HEK293T (cell line): ENCODE measurements at regions not wholly inside any gene's neighbourhood (a gene's known extent, or its start where the extent isn't known, plus 50 kb on each side); places are given as distances from the start of the nearest gene placed in this dataset.

Experiments used
- CTCF ChIA-PET: fragments of 350-600 bp; formaldehyde crosslinking; extraction: SDS; loops from one replicate; lab custom pipeline; 2021; ENCODE audit warnings: antibody characterized with exemption, inconsistent platforms; lab: Yijun Ruan, JAX
- POLR2A ChIA-PET: fragments of 350-600 bp; formaldehyde crosslinking; extraction: SDS; loops from one replicate; lab custom pipeline; 2020; ENCODE audit warnings: antibody characterized with exemption, inconsistent platforms; lab: Yijun Ruan, JAX
- DNase-seq: peaks from one replicate; pipeline ENCODE4 v3.0.0; 2012; ENCODE audit warnings: mixed read lengths; ENCODE audit errors: extremely low spot score
- ARNT ChIP-seq: fragments of 450-650 bp; IDR thresholded peaks from 2 replicates; pipeline ENCODE4 v1.6.1; 2017; ENCODE audit warnings: mild to moderate bottlenecking
- BHLHE40 ChIP-seq: fragments of 450-650 bp; IDR thresholded peaks from 2 replicates; pipeline ENCODE4 v1.6.1; 2016; ENCODE audit warnings: mild to moderate bottlenecking, moderate library complexity, borderline replicate concordance
- CTBP1 ChIP-seq: fragments of 450-650 bp; IDR thresholded peaks from 2 replicates; pipeline ENCODE4 v1.6.1; 2016; ENCODE audit warnings: borderline replicate concordance
- ELF4 ChIP-seq: fragments of 450-650 bp; IDR thresholded peaks from 2 replicates; pipeline ENCODE4 v1.6.1; 2017; ENCODE audit warnings: antibody characterized with exemption
- FOXA1 ChIP-seq: fragments of 450-650 bp; IDR thresholded peaks from 2 replicates; pipeline ENCODE4 v1.6.1; 2016; ENCODE audit warnings: mild to moderate bottlenecking
- FOXK2 ChIP-seq: fragments of 450-650 bp; IDR thresholded peaks from 2 replicates; pipeline ENCODE4 v1.6.1; 2016; ENCODE audit warnings: mild to moderate bottlenecking
- FOXM1 ChIP-seq: fragments of 450-650 bp; IDR thresholded peaks from 2 replicates; pipeline ENCODE4 v1.6.1; 2017; ENCODE audit warnings: mild to moderate bottlenecking, borderline replicate concordance
- HDGF ChIP-seq: fragments of 450-650 bp; IDR thresholded peaks from 2 replicates; pipeline ENCODE4 v1.6.1; 2017; ENCODE audit warnings: antibody characterized with exemption, borderline replicate concordance
- L3MBTL2 ChIP-seq: fragments of 450-650 bp; conservative IDR thresholded peaks from 2 replicates; pipeline ENCODE4 v1.6.1; 2016; ENCODE audit warnings: mild to moderate bottlenecking
- LEF1 ChIP-seq: fragments of 450-650 bp; IDR thresholded peaks from 2 replicates; pipeline ENCODE4 v1.6.1; 2017; ENCODE audit warnings: mild to moderate bottlenecking, borderline replicate concordance
- NFRKB ChIP-seq: fragments of 450-650 bp; IDR thresholded peaks from 2 replicates; pipeline ENCODE4 v1.6.1; 2016; ENCODE audit warnings: mild to moderate bottlenecking, moderate library complexity
- SP1 ChIP-seq: fragments of 450-650 bp; IDR thresholded peaks from 2 replicates; pipeline ENCODE4 v1.6.1; 2017
- SUZ12 ChIP-seq: fragments of 450-650 bp; IDR thresholded peaks from 2 replicates; pipeline ENCODE4 v1.6.1; 2016; ENCODE audit warnings: mild to moderate bottlenecking
- TARDBP ChIP-seq: fragments of 450-650 bp; IDR thresholded peaks from 2 replicates; pipeline ENCODE4 v1.6.1; 2016
- ZNF384 ChIP-seq: fragments of 450-650 bp; IDR thresholded peaks from 2 replicates; pipeline ENCODE4 v1.6.1; 2016
- TF ChIP-seq, protein P1 (sequence below): fragments of 450-650 bp; IDR thresholded peaks from 2 replicates; pipeline ENCODE4 v1.6.1; 2016

DNA sequence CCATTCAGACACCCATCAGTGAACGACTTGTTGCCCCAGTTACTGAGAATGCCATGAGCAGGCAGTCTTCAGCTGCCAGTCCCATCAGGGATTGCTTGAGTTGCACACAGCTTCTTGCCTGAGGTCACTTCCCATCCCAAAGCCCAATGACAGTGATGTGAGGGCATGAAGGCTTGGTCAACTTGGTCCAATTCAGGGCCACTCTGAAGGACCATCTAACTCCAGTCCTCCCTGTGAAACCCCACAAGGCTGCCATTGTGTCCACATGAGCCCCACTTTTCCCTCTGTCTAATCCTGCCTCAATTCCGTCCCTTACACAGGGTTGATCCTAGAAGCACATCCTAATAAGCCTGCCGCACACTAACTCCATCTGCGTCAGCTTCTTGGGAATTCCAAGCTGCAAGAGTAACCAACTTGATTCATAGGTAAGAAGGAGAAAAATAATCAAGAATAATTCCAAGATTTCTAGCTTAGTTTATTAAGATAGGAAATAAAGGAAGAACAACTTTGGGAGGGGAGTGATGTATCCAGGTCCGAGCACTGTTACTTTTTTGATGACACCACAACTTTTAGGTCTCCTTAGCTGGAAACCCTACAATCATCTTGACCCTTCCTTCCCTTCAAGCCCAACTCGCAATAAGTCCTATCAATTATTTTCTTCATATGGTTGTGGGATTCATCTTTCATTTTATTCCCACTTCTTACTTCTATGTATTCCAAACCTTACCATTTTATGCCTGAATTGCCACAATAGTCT lies 110.9 kb downstream of the LRRC30 start:
- ChIA-PET POLR2A (no interaction called here), CTCF (no interaction called here)
- TF ChIP-seq, protein P1, sequence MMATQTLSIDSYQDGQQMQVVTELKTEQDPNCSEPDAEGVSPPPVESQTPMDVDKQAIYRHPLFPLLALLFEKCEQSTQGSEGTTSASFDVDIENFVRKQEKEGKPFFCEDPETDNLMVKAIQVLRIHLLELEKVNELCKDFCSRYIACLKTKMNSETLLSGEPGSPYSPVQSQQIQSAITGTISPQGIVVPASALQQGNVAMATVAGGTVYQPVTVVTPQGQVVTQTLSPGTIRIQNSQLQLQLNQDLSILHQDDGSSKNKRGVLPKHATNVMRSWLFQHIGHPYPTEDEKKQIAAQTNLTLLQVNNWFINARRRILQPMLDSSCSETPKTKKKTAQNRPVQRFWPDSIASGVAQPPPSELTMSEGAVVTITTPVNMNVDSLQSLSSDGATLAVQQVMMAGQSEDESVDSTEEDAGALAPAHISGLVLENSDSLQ, result no peak
- TF ChIP-seq SP1, result no peak
- no peak for DNase-seq

DNA sequence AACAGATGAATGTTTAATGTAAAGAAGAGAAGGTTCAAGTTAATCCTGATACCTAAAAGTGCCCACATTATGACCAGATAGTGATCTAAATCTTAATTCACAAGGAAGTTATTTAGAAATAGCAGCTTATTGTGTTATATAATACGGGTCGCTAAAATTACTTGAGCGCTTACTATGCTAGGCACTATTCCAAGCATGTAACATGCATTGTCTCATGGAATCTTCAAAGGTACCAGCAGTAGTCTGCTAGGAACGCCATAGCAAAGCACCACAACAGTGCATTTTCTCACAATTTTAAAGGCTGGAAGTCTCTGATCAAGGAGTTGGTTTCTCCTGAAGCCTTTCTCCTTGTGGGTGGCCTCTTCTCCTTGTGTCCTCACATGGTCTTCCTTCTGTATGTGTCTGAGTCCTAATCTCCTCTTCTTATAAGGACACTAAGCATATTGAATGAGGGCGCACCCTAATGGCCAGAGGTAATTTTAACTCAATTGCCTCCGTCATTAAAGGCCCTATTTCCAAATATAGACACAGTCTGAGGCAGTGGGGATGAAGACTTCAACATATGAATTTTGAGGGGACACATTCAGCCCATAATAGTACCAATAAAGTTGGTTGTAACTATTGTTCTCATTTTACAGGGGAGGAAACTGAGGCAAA lies 118.4 kb downstream of the LRRC30 start:
- POLR2A ChIA-PET, result no interaction called here
- CTCF ChIA-PET, result no interaction called here
- no peak for TF ChIP-seq FOXK2
- no peak for TF ChIP-seq CTBP1
- TF ChIP-seq BHLHE40, result no peak
- no peak for TF ChIP-seq SUZ12
- TF ChIP-seq FOXA1, result no peak
- no peak for TF ChIP-seq HDGF
- no peak for TF ChIP-seq ELF4
- no peak for TF ChIP-seq NFRKB
- TF ChIP-seq, protein P1, result no peak
- TF ChIP-seq ARNT, result no peak
- TF ChIP-seq TARDBP, result no peak
- no peak for TF ChIP-seq ZNF384
- DNase-seq, result no peak

DNA sequence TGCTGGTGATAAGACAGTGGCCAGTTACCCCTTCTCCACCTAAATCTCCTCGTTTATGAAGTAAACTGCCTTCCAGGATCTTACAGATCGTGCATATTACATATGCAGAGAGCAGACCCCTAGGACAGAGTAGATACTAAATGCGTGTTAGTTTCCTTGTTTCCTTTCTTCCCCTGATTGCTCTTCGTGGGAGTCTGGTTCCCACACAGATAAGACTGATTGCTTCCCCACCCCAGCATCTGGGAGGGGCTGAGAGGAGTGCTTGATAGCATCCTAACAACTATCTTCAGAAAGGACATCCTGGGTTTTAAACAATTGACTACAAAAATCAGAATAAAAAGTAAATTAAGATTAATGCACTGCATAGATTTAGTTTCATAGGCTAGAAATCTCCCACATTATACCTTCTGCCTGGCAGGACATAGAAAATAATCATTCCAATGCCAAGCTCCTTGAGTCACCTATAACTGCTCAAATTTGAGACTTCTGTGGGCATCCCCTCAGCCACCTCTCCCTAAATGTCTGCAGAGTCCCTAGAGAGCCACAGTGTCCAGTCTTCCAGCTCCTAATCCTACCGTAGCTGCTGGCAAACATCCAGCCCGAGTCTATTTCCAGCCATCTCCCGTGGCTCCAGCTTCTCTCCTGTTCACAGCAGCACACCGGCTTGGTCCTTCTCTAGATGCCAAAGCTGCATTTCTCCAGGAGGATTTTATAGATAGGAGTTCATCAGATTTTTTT lies 128.3 kb downstream of the LRRC30 start:
- no peak for DNase-seq
- CTCF ChIA-PET, result no interaction called here

DNA sequence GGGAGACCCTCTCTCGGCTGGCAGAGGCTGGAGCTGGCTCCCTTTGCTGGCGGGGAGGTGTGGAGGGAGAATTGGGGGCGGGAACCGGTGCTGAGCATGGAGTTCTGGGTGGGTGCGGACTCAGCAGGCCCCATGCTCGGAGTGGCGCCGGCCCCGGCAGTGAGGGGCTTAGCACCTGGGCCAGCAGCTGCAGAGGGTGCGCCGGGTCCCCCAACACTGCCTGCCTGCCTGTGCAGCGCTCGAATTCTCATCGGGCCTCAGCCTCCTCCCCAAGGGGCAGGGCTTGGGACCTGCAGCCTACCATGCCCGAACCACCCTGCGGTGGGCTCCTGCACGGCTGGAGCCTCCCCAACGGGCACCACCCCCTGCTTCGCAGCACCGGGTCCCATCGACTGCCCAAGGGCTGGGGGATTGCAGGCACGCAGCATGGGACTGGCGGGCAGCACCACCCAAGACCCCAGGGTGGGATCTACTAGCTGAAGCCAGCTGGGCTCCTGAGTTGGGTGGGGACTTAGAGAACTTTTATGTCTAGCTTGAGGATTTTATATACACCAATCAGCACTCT lies 129.8 kb downstream of the LRRC30 start:
- CTCF ChIA-PET, result no interaction called here
- no peak for DNase-seq
- TF ChIP-seq SP1, result no peak
- no peak for TF ChIP-seq BHLHE40
- TF ChIP-seq FOXM1, result no peak
- POLR2A ChIA-PET, result no interaction called here

More for the DNA sequence above, 128.3 kb downstream of the LRRC30 start:
- POLR2A ChIA-PET, result no interaction called here
- TF ChIP-seq FOXA1 (no peak), ZNF384 (no peak), L3MBTL2 (no peak), FOXK2 (no peak), LEF1 (no peak), BHLHE40 (no peak), SP1 (no peak), ARNT (no peak), TARDBP (no peak), NFRKB (no peak)

DNA sequence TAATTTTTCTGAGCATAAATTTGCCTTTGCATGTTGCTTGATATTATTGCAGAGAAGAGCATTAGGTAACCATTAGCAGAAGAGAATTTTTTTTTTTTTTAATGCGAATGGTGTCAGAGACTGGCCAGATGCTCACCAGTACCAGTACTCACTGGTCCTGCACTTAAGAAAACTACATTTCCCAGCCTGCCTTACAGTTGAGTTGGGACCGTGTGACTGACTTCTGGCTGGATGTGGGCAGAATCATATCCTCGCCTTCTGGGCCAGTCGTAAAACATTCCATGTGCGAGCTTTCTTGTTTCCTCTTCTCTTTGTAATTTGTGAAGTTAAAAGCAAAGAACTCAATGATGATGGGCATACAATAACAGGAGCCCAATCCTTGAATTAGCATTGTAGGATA lies 132.4 kb downstream of the LRRC30 start:
- TF ChIP-seq SUZ12, result no peak
- no peak for TF ChIP-seq TARDBP
- no peak for TF ChIP-seq BHLHE40
- no peak for TF ChIP-seq ELF4
- no peak for TF ChIP-seq ARNT
- TF ChIP-seq CTBP1, result no peak
- TF ChIP-seq FOXA1, result no peak
- TF ChIP-seq, protein P1, result no peak
- no peak for TF ChIP-seq FOXK2
- no peak for TF ChIP-seq L3MBTL2
- no peak for TF ChIP-seq FOXM1
- TF ChIP-seq SP1, result no peak
- no peak for TF ChIP-seq NFRKB
- no peak for TF ChIP-seq LEF1
- TF ChIP-seq ZNF384, result no peak
- no peak for TF ChIP-seq HDGF
- POLR2A ChIA-PET, result no interaction called here
- CTCF ChIA-PET, result no interaction called here
- no peak for DNase-seq

DNA sequence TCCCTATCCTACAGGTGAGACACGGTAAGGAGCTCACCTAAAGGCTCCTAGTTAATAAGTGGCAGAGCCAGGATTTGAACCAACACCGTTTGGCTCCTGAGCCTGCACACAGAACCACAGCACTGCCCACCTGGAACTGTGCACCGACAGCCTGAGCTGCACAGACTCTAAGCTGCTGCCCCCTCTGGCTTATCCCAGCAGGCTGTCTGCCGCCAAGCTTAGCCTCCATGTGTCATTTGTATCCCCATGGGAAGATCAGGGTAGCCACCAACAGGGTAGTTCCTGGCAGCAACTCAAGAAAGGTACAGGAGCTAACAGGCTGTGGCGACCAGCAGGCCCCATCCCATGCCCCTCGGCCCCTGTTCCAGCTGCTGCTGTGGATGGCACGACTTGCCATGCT lies 135.7 kb downstream of the LRRC30 start:
- TF ChIP-seq NFRKB (no peak), BHLHE40 (no peak), L3MBTL2 (no peak), HDGF (no peak), SUZ12 (no peak), TARDBP (no peak), FOXK2 (no peak), ARNT (no peak), FOXM1 (no peak), CTBP1 (no peak), SP1 (no peak), LEF1 (no peak), ZNF384 (no peak), ELF4 (no peak)
- TF ChIP-seq, protein P1, result no peak
- CTCF ChIA-PET, result no interaction called here
- no peak for DNase-seq

More for the DNA sequence above, 135.7 kb downstream of the LRRC30 start:
- POLR2A ChIA-PET, result no interaction called here
